GM23338 (cell line): ENCODE measurements at regions not wholly inside any gene's neighbourhood (a gene's known extent, or its start where the extent isn't known, plus 50 kb on each side); places are given as distances from the start of the nearest gene placed in this dataset.

Experiments used
- ATAC-seq: fragments of 200-7000 bp; cut with Tn5 transposase; 3 replicates; pipeline ENCODE4 v1.9.1; 2020
- DNase-seq: peaks from one replicate; pipeline ENCODE4 v3.0.0-alpha.2; 2015; ENCODE audit warnings: low spot score
- H2AFZ ChIP-seq: fragments of 200-600 bp; sonication (generic); 2 replicates; pipeline ENCODE4 v1.8.0; 2016; ENCODE audit warnings: antibody characterized with exemption, mild to moderate bottlenecking, moderate library complexity
- H3F3A ChIP-seq: fragments of 200-600 bp; sonication (generic); replicated peaks from 2 replicates; pipeline ENCODE4 v1.8.0; 2017; ENCODE audit warnings: antibody characterized with exemption, mixed run types, low read depth
- H3K27ac ChIP-seq: fragments of 200-600 bp; sonication (generic); 2 replicates; pipeline ENCODE4 v1.6.1; 2016; ENCODE audit warnings: low read depth
- H3K27me3 ChIP-seq: fragments of 200-600 bp; sonication (generic); 2 replicates; pipeline ENCODE4 v1.8.0; 2016; ENCODE audit warnings: mild to moderate bottlenecking, mixed run types, moderate library complexity; ENCODE audit not compliant: insufficient read depth
- H3K36me3 ChIP-seq: fragments of 200-600 bp; sonication (generic); 2 replicates; pipeline ENCODE4 v1.8.0; 2016; ENCODE audit warnings: mild to moderate bottlenecking; ENCODE audit not compliant: insufficient read depth
- H3K4me1 ChIP-seq: fragments of 200-600 bp; sonication (generic); 2 replicates; pipeline ENCODE4 v1.8.0; 2016; ENCODE audit warnings: mild to moderate bottlenecking, moderate library complexity; ENCODE audit not compliant: insufficient read depth
- H3K4me2 ChIP-seq: fragments of 200-600 bp; sonication (generic); 2 replicates; pipeline ENCODE4 v1.7.1; 2017; ENCODE audit warnings: mixed run types
- H3K4me3 ChIP-seq: fragments of 200-600 bp; sonication (generic); 2 replicates; pipeline ENCODE4 v1.6.1; 2016; ENCODE audit warnings: mixed run types
- H3K79me2 ChIP-seq: fragments of 200-600 bp; sonication (generic); replicated peaks from 2 replicates; pipeline ENCODE4 v1.8.0; 2017; ENCODE audit warnings: mild to moderate bottlenecking; ENCODE audit not compliant: insufficient read depth
- H3K9me2 ChIP-seq: fragments of 200-600 bp; sonication (generic); 2 replicates; pipeline ENCODE4 v1.8.0; 2017; ENCODE audit not compliant: insufficient read depth
- H4K20me1 ChIP-seq: fragments of 200-600 bp; sonication (generic); replicated peaks from 2 replicates; pipeline ENCODE4 v1.8.0; 2017; ENCODE audit warnings: mild to moderate bottlenecking; ENCODE audit not compliant: insufficient read depth
- H3K27ac Mint-ChIP-seq: 2 replicates; pipeline ENCODE4 v1.8.0; 2020; ENCODE audit warnings: inconsistent platforms, mild to moderate bottlenecking, moderate library complexity, mixed read lengths
- H3K27me3 Mint-ChIP-seq: 3 replicates; pipeline ENCODE4 v1.8.0; 2022; ENCODE audit warnings: low read depth, mild to moderate bottlenecking, moderate library complexity, mixed read lengths, inconsistent platforms; ENCODE audit not compliant: insufficient read depth, poor library complexity
- H3K36me3 Mint-ChIP-seq: 3 replicates; pipeline ENCODE4 v1.8.0; 2021; ENCODE audit warnings: low read depth, mild to moderate bottlenecking, inconsistent platforms, moderate library complexity, mixed read lengths
- H3K4me1 Mint-ChIP-seq: 3 replicates; pipeline ENCODE4 v1.8.0; 2020; ENCODE audit warnings: mild to moderate bottlenecking, inconsistent platforms, mixed read lengths
- H3K4me3 Mint-ChIP-seq: 3 replicates; pipeline ENCODE4 v1.8.0; 2021; ENCODE audit warnings: moderate library complexity, mild to moderate bottlenecking, inconsistent platforms, mixed read lengths
- H3K9me3 Mint-ChIP-seq: 3 replicates; pipeline ENCODE4 v1.8.0; 2020; ENCODE audit warnings: moderate library complexity, mild to moderate bottlenecking, inconsistent platforms, mixed read lengths
- CTCF ChIP-seq, 2 experiments: fragments of 200-600 bp in 1 of 2; sonication (generic) in 1 of 2; conservative IDR thresholded peaks; 2 replicates each; pipeline versions ENCODE4 v1.5.1 to v1.6.1; 2016 to 2017; ENCODE audit warnings: antibody characterized with exemption in 2 of 2, low read depth in 2 of 2, mild to moderate bottlenecking in 2 of 2, moderate library complexity in 1 of 2
- ETS1 ChIP-seq: IDR thresholded peaks from 2 replicates; pipeline ENCODE4 v1.6.1; 2016; ENCODE audit warnings: antibody characterized with exemption
- EZH2 ChIP-seq: fragments of 200-600 bp; sonication (generic); IDR thresholded peaks from one replicate; pipeline ENCODE4 v1.8.0; 2017; ENCODE audit warnings: antibody characterized with exemption, mild to moderate bottlenecking, low read depth; ENCODE audit not compliant: unreplicated experiment
- EZH2phosphoT487 ChIP-seq: fragments of 200-600 bp; sonication (generic); IDR thresholded peaks from one replicate; pipeline ENCODE4 v1.8.1; 2018; ENCODE audit warnings: antibody characterized with exemption; ENCODE audit not compliant: unreplicated experiment
- NANOG ChIP-seq: IDR thresholded peaks from 2 replicates; pipeline ENCODE4 v1.6.1; 2016; ENCODE audit warnings: antibody characterized with exemption, borderline replicate concordance
- POLR2AphosphoS5 ChIP-seq: IDR thresholded peaks from 2 replicates; pipeline ENCODE4 v1.6.1; 2016; ENCODE audit warnings: antibody characterized with exemption, low read depth
- STAT1 ChIP-seq: IDR thresholded peaks from one replicate; pipeline ENCODE4 v1.6.1; 2016; ENCODE audit warnings: antibody characterized with exemption; ENCODE audit not compliant: unreplicated experiment
- ZNF114 ChIP-seq: fragments of 250-450 bp; sonication (Bioruptor Pico); IDR thresholded peaks from 2 replicates; pipeline ENCODE4 v1.5.0; 2020; ENCODE audit warnings: mild to moderate bottlenecking, moderate library complexity
- ZNF331 ChIP-seq: fragments of 250-450 bp; sonication (Bioruptor Pico); IDR thresholded peaks from 2 replicates; pipeline ENCODE4 v1.5.0; 2020; ENCODE audit warnings: low read depth, mild to moderate bottlenecking, moderate library complexity
- ZNF462 ChIP-seq: fragments of 250-450 bp; sonication (Bioruptor Pico); IDR thresholded peaks from 2 replicates; pipeline ENCODE4 v1.5.0; 2020; ENCODE audit warnings: mild to moderate bottlenecking, moderate library complexity

- no peak for TF ChIP-seq NANOG
- no peak for TF ChIP-seq ZNF331 (CRISPR knock-in tag)
- TF ChIP-seq CTCF (conservative IDR thresholded peaks at IDR 0.05; ENCODE audit: low read depth in 2 of 2) = no peak
- no peak for TF ChIP-seq ETS1
- TF ChIP-seq EZH2 = no peak
- TF ChIP-seq EZH2phosphoT487 = no peak
Measured at GRCh38 chr3:18675197-18675596, 250.1 kb upstream of the SATB1 start (continued).

- Mint-ChIP-seq H3K27me3 (no peaks in the 10 kb centered on the region), H3K4me3 (no peak overlapping the region), H3K27ac (no peak overlapping the region), H3K36me3 (no peaks in the 10 kb centered on the region), H3K9me3 (no peaks in the 10 kb centered on the region; the same call in 2 of the 3 replicates), H3K4me1 (peaks cover 6% of the 10 kb centered on the region; the same call in 2 of the 3 replicates)
- no peak overlapping the region for H3K4me2 ChIP-seq
- no peaks in the 10 kb centered on the region for H3K27me3 ChIP-seq
- no peaks in the 10 kb centered on the region for H3K36me3 ChIP-seq
- H3F3A ChIP-seq = no peaks in the 10 kb centered on the region
- 0 out of 2 replicates have a peak, but pooled peaks cover 6% of the 10 kb centered on the region for H3K4me1 ChIP-seq
- H3K27ac ChIP-seq = no peak overlapping the region
- H4K20me1 ChIP-seq = no peaks in the 10 kb centered on the region
- DNase-seq (no peak), ATAC-seq (no peak)
- H3K4me3 ChIP-seq = no peak overlapping the region
- peaks cover 3% of the 10 kb centered on the region; the same call in 1 of the 2 replicates for H3K9me2 ChIP-seq
- H3K79me2 ChIP-seq = no peaks in the 10 kb centered on the region
- H2AFZ ChIP-seq = no peak overlapping the region
- TF ChIP-seq STAT1 = no peak
- no peak for TF ChIP-seq EZH2phosphoT487
- TF ChIP-seq NANOG = no peak
- TF ChIP-seq POLR2AphosphoS5 = no peak
- TF ChIP-seq ZNF114 (CRISPR knock-in tag) = no peak
- no peak for TF ChIP-seq CTCF (conservative IDR thresholded peaks at IDR 0.05; ENCODE audit: low read depth in 2 of 2)
- TF ChIP-seq EZH2 = no peak
- TF ChIP-seq ZNF462 (CRISPR knock-in tag) = no peak
- no peak for TF ChIP-seq ETS1
- TF ChIP-seq ZNF331 (CRISPR knock-in tag) = no peak
Measured at GRCh38 chr3:18672561-18672960, 247.4 kb upstream of the SATB1 start.
